VCaP (cell line): ENCODE measurements at regions not wholly inside any gene's neighbourhood (a gene's known extent, or its start where the extent isn't known, plus 50 kb on each side); places are given as distances from the start of the nearest gene placed in this dataset.

ENCODE experiments used
- H3K27ac ChIP-seq: fragments of 450-650 bp; 2 replicates; pipeline ENCODE4 v1.5.1; 2017
- CTCF ChIP-seq: fragments of 450-650 bp; conservative IDR thresholded peaks from 2 replicates; pipeline ENCODE4 v1.5.1; 2017; ENCODE audit warnings: mild to moderate bottlenecking, moderate library complexity

GRCh38 chr22:26103023-26103422 lies 66.2 kb upstream of the SEZ6L start:
- H3K27ac ChIP-seq, result no peak overlapping the region
- TF ChIP-seq CTCF, result no peak

GRCh38 chr22:26106412-26106811 lies 62.9 kb upstream of the SEZ6L start:
- TF ChIP-seq CTCF, result no peak
- H3K27ac ChIP-seq, result no peak overlapping the region

GRCh38 chr22:26109686-26110315 lies 59.5 kb upstream of the SEZ6L start:
- no peak overlapping the region for H3K27ac ChIP-seq
- TF ChIP-seq CTCF, result no peak

GRCh38 chr22:26114826-26115225 lies 54.4 kb upstream of the SEZ6L start:
- no peak for TF ChIP-seq CTCF
- H3K27ac ChIP-seq, result no peak overlapping the region

- TF ChIP-seq CTCF, result no peak
- no peak overlapping the region for H3K27ac ChIP-seq
Measured at GRCh38 chr22:26115266-26115665, 54.0 kb upstream of the SEZ6L start.
